Keratinocyte (primary cell): ENCODE measurements at regions not wholly inside any gene's neighbourhood (a gene's known extent, or its start where the extent isn't known, plus 50 kb on each side); places are given as distances from the start of the nearest gene placed in this dataset.

Experiments
- DNase-seq: peaks from one replicate; pipeline ENCODE4 v3.0.0-alpha.2; 2011; ENCODE audit warnings: low read depth, missing footprints, low spot score
- FAIRE-seq: peaks from 2 replicates; lab custom pipeline; 2011; peaks lifted over from hg19 to GRCh38; lab: Jason Lieb, UNC
- H2AFZ ChIP-seq: 2 replicates; pipeline ENCODE4 v1.6.0; 2012; ENCODE audit warnings: low read length, control low read depth, inconsistent platforms; ENCODE audit not compliant: control insufficient read depth
- H3K27ac ChIP-seq: 2 replicates; pipeline ENCODE4 v1.5.1; 2011; ENCODE audit warnings: low read length; ENCODE audit not compliant: control insufficient read depth, insufficient read depth
- H3K27me3 ChIP-seq: 3 replicates; pipeline ENCODE4 v1.6.0; 2011; ENCODE audit warnings: low read length; ENCODE audit not compliant: control insufficient read depth, insufficient read depth; ENCODE audit errors: extremely low read depth
- H3K36me3 ChIP-seq, 2 experiments: 2 replicates in 1 of 2; 3 replicates in 1 of 2; pipeline ENCODE4 v1.5.1; 2011; ENCODE audit warnings: low read length in 2 of 2, mild to moderate bottlenecking in 1 of 2; ENCODE audit not compliant: control insufficient read depth in 2 of 2, insufficient read depth in 2 of 2; ENCODE audit errors: extremely low read depth in 1 of 2
- H3K4me1 ChIP-seq: 3 replicates; pipeline ENCODE4 v1.5.1; 2011; ENCODE audit warnings: low read length; ENCODE audit not compliant: control insufficient read depth, insufficient read depth; ENCODE audit errors: extremely low read depth
- H3K4me2 ChIP-seq: 3 replicates; pipeline ENCODE4 v1.6.0; 2011; ENCODE audit warnings: low read depth, low read length; ENCODE audit not compliant: control insufficient read depth, insufficient read depth; ENCODE audit errors: extremely low read depth
- H3K4me3 ChIP-seq, 3 experiments: fragments of 200-600 bp in 1 of 3; sonication (generic) in 1 of 3; 2 replicates in 2 of 3; 3 replicates in 1 of 3; pipeline ENCODE4 v1.5.1; 2011 to 2016; ENCODE audit warnings: low read length in 3 of 3, mild to moderate bottlenecking in 3 of 3, control low read depth in 2 of 3, inconsistent platforms in 1 of 3, low read depth in 1 of 3, mixed read lengths in 1 of 3, mixed run types in 1 of 3, moderate library complexity in 1 of 3; ENCODE audit not compliant: control insufficient read depth in 2 of 3, insufficient read depth in 2 of 3; ENCODE audit errors: extremely low read depth in 1 of 3
- H3K79me2 ChIP-seq: 2 replicates; pipeline ENCODE4 v1.6.0; 2012; ENCODE audit warnings: low read length; ENCODE audit not compliant: control insufficient read depth, insufficient read depth
- H3K9ac ChIP-seq: 3 replicates; pipeline ENCODE4 v1.6.0; 2011; ENCODE audit warnings: low read length; ENCODE audit not compliant: control insufficient read depth, insufficient read depth; ENCODE audit errors: extremely low read depth
- H3K9me1 ChIP-seq: 3 replicates; pipeline ENCODE4 v1.6.0; 2011; ENCODE audit warnings: low read length; ENCODE audit not compliant: control insufficient read depth, insufficient read depth; ENCODE audit errors: extremely low read depth
- H3K9me3 ChIP-seq: 2 replicates; pipeline ENCODE4 v1.5.1; 2012; ENCODE audit warnings: low read depth, low read length; ENCODE audit not compliant: control insufficient read depth
- H4K20me1 ChIP-seq: 3 replicates; pipeline ENCODE4 v1.6.0; 2011; ENCODE audit warnings: low read length; ENCODE audit not compliant: control insufficient read depth, insufficient read depth; ENCODE audit errors: extremely low read depth
- EZH2 ChIP-seq: IDR thresholded peaks from one replicate; pipeline ENCODE4 v1.6.1; 2012; ENCODE audit warnings: inconsistent platforms, mild to moderate bottlenecking, low read length, moderate library complexity
- dilution Hi-C: fragments of 300-500 bp; cut with MboI; formaldehyde crosslinking; loops from one replicate; pipeline ENCODE4 v1.7.0; 2020; ENCODE audit warnings: low sequenced_read_pairs; ENCODE audit not compliant: extremely low pct_ligation_motif_present
- TF ChIP-seq, protein P1 (sequence below), 3 experiments: IDR thresholded peaks in 1 of 3; conservative IDR thresholded peaks in 1 of 3; optimal IDR thresholded peaks in 1 of 3; 2 replicates in 2 of 3; 3 replicates in 1 of 3; pipeline versions ENCODE3 to v1.5.1; 2011; ENCODE audit warnings: low read length in 3 of 3, mild to moderate bottlenecking in 3 of 3, moderate library complexity in 2 of 3, control low read depth in 1 of 3, inconsistent platforms in 1 of 3; ENCODE audit not compliant: insufficient read depth in 2 of 3; ENCODE audit errors: extremely low read depth in 1 of 3

DNA sequence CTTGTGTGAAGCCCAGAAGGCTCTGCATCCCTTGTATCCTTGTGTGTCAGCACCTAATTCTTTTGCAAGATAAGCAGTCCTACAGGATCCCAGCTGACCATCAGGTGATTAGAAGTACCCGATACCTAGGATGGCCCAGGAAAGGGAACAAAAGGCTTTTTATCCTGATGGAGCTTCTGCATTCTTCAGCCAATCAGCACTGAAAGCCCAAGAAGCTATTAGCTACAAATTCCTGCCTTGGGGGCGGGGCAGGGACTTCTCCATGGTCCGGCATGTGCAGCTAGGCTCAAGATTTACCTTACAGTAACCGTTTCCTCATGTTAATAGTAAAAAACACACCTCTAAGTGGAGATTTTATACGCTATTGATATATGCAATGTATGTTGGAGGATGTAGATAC, 264.6 kb upstream of the THUMPD2 start:
- no peak overlapping the region for H3K9ac ChIP-seq
- H3K4me1 ChIP-seq = peaks cover 3% of the 10 kb centered on the region
- H3K9me3 ChIP-seq = no peaks in the 10 kb centered on the region
- H3K4me2 ChIP-seq = no peak overlapping the region
- dilution Hi-C loops = no loop called here
- no peak for TF ChIP-seq EZH2
- H3K79me2 ChIP-seq = no peaks in the 10 kb centered on the region
- DNase-seq (no peak), FAIRE-seq (no peak)
- H3K9me1 ChIP-seq = no peaks in the 10 kb centered on the region
- no peak overlapping the region for H3K4me3 ChIP-seq
- no peaks in the 10 kb centered on the region for H3K36me3 ChIP-seq
- H3K27me3 ChIP-seq = no peaks in the 10 kb centered on the region
- H3K27ac ChIP-seq = no peak overlapping the region
- H2AFZ ChIP-seq = no peak overlapping the region
- H4K20me1 ChIP-seq = no peaks in the 10 kb centered on the region

DNA sequence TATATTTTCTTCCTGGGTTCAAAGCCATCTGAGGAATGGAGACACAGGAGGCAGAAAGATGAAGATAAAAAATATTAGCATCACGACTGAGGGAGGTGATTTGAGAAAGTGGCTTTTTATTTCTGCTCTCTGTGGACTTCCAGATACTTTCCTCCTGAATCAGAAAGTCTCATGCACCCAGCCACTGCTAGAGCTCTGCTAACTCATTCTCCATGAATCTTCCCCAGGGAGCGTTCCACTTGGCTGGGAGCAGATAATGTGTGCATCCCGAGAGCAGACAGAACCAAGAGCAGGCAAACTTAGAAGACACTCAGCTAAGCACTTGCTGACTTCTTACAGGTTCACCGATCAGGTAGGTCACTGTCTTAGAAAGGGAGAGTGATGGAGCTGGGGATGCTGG, 264.1 kb upstream of the THUMPD2 start:
- dilution Hi-C loops = no loop called here
- FAIRE-seq = no peak
- no peak overlapping the region for H3K27ac ChIP-seq
- H3K9ac ChIP-seq = no peak overlapping the region
- TF ChIP-seq, protein P1, sequence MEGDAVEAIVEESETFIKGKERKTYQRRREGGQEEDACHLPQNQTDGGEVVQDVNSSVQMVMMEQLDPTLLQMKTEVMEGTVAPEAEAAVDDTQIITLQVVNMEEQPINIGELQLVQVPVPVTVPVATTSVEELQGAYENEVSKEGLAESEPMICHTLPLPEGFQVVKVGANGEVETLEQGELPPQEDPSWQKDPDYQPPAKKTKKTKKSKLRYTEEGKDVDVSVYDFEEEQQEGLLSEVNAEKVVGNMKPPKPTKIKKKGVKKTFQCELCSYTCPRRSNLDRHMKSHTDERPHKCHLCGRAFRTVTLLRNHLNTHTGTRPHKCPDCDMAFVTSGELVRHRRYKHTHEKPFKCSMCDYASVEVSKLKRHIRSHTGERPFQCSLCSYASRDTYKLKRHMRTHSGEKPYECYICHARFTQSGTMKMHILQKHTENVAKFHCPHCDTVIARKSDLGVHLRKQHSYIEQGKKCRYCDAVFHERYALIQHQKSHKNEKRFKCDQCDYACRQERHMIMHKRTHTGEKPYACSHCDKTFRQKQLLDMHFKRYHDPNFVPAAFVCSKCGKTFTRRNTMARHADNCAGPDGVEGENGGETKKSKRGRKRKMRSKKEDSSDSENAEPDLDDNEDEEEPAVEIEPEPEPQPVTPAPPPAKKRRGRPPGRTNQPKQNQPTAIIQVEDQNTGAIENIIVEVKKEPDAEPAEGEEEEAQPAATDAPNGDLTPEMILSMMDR (optimal IDR thresholded peaks at IDR 0.05 in 1 of 3, IDR thresholded peaks at IDR 0.05 in 1 of 3, conservative IDR thresholded peaks at IDR 0.05 in 1 of 3; ENCODE audit: extremely low read depth in 1 of 3, insufficient read depth in 2 of 3, low read length in 3 of 3) = no peak
- no peak for TF ChIP-seq EZH2
- no peaks in the 10 kb centered on the region for H3K36me3 ChIP-seq
- no peak overlapping the region for H3K4me3 ChIP-seq
- DNase-seq = no peak
- no peak overlapping the region for H3K4me2 ChIP-seq
- no peak overlapping the region for H2AFZ ChIP-seq
- no peaks in the 10 kb centered on the region for H3K9me1 ChIP-seq
- no peaks in the 10 kb centered on the region for H3K27me3 ChIP-seq
- H3K4me1 ChIP-seq = peaks cover 3% of the 10 kb centered on the region
- H4K20me1 ChIP-seq = no peaks in the 10 kb centered on the region
- H3K9me3 ChIP-seq = no peaks in the 10 kb centered on the region
- no peaks in the 10 kb centered on the region for H3K79me2 ChIP-seq
